HG03521 (cell line): ENCODE measurements at regions not wholly inside any gene's neighbourhood (a gene's known extent, or its start where the extent isn't known, plus 50 kb on each side); places are given as distances from the start of the nearest gene placed in this dataset.
"Not testable (repeated sequence)": the region's sequence is repeated elsewhere in the genome, so short reads cannot be mapped to it uniquely, and the experiment has no call there.

Source experiments
- ATAC-seq: cut with Tn5 transposase; IDR thresholded peaks from one replicate; pipeline ENCODE4 v1.9.1; 2021; ENCODE audit warnings: mild to moderate bottlenecking, moderate library complexity; ENCODE audit not compliant: unreplicated experiment

DNA sequence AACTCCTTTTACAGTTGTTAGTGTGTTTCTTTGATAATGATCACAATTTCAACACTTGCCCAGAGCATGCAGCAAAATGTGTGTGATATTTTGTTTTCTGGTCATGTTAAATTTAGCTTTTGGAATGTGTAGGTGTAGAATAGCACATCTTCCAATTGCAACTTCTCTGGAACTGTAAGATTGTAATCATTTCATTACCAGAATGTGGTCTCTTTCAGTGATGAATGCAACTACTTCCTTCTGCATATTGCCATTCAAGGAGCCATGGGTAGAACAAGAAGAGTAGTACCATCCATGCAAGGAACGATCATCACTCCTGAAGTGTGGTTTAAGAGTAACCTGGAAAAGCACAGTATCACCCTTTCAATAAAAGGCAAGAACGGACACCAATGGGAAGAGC lies 548.8 kb upstream of the ZNF804A start:
- no peak for ATAC-seq

GRCh38 chr2:184053326-184053725 lies 545.0 kb upstream of the ZNF804A start:
- no peak for ATAC-seq

GRCh38 chr2:184054419-184054818 lies 543.9 kb upstream of the ZNF804A start:
- not testable (repeated sequence) for ATAC-seq

GRCh38 chr2:184057910-184058309 lies 540.4 kb upstream of the ZNF804A start:
- ATAC-seq, result no peak

- not testable (repeated sequence) for ATAC-seq
These were observed 538.1 kb upstream of the ZNF804A start for GRCh38 chr2:184060268-184060667.

- ATAC-seq, result no peak
These were observed 530.8 kb upstream of the ZNF804A start for GRCh38 chr2:184067502-184067901.

DNA sequence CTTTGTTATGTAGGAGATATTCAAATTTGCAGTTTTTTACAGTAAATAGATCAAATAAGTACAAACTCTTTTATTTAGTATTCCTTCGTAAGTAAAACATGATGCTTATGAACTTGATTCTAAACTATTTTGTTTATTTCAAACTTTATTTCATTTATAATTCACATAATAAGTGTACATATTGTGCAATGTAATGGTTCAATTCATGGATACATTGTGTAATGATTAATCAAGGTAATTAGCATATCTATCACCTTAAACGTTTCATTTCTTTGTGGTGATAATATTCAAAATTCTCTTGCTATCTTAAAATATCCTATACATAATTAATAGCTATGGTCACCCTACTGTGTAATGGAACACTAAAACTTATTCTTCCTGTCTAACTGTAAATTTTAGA lies 525.9 kb upstream of the ZNF804A start:
- no peak for ATAC-seq

DNA sequence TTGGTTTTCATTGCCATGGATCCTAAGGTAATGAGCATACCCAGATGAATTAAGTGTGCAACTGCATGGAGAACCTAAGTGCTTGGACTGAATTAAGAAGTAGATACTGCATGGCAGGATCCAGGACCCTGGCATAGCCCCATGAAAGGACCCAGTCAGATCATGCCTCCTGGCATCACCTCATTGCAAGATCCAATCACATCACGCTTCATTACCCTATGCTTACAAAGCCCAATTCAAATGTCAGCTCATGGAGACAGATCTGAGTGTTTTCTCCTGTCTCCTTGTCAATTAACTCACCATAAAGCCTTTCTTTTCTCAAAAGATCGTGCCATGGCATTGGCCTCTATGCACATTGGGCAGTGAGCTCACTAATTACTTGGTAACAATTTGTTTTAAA lies 519.8 kb upstream of the ZNF804A start:
- no peak for ATAC-seq

GRCh38 chr2:184091456-184091855 lies 506.9 kb upstream of the ZNF804A start:
- ATAC-seq, result no peak

DNA sequence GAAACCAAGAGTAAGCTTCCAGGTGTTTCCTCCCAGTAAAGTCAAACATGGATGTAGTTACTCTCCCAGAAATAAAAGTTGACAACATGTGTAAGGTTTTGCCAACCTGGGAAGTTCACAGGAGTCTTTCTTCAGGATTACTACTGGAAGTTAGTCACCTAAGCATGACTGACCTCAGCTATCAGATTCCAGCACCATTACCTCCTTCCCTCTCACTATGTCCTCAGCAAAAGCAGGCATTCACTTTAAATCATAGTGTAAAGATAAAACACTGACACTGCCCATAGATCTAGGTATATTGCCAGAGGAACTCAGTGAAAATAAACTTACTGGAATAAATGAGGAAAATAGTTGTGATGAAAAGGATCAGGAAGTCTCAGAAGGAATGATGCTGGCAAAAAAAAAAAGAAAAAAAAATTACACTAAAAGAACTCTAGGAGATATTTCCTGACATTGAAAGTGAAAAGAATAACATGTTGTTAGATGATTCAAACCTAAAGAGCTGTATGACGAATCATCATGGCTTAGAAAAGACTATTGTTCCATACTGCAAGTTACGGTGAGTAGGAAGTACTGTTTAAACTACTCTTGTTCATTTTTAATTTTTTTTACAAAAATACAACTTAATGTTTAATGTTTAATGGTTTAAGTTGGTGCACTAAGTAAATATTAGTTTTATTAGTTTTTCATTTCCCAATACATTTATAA lies 484.5 kb upstream of the ZNF804A start:
- no peak for ATAC-seq

DNA sequence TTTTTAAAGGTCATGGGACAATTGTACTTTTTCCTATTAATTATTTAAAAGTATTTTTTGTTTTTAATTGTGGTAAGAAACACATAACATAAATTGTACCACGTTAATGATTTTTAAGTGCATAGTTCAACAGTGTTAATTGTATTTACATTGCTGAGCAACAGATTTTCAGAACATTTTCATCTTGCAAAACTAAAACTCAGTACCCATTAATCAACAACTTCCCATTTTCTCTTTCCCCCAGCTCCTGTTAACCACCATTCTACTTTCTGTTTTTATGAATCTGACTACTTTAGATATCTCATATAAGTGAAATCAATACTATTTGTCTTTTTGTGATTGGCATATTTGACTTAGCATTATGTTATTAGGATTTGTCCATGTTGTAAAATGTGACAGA lies 483.9 kb upstream of the ZNF804A start:
- no peak for ATAC-seq

DNA sequence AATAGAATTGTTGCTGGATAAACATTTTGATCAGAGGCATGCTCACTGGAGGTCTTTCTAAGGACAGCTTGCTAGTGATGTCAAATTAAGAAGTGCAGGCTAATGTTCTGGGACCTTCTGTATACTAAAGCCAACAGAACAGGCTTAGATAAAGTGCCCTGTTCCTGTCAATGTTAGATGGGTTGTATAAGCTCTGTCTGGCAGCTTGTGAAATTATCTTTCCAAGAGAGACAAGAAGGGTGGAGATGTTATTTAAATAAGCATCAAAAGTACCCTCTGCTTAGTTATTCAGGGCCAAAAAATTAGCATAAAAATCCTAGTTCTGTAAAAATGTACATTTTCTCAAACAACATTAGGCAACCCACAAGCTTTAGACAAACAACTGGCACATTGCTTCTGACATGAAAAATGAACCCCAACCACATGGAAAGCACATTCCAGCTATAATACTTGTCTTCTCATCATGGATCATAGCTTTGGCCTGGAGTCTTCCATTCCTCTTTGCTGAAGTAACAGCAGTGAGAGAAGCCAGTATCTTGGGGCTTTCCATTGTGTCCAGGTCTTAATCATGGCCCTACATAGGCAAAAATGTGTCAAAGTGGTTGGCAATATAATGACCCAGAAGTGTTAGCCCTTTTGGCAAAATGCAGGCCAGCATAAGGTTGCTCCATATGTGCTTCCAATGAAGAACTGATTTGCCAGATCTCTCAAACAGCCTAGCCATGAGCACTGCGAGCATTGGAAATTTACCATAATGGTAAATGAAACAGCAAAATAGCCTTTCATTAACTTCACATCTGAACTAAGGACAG lies 478.1 kb upstream of the ZNF804A start:
- no peak for ATAC-seq

DNA sequence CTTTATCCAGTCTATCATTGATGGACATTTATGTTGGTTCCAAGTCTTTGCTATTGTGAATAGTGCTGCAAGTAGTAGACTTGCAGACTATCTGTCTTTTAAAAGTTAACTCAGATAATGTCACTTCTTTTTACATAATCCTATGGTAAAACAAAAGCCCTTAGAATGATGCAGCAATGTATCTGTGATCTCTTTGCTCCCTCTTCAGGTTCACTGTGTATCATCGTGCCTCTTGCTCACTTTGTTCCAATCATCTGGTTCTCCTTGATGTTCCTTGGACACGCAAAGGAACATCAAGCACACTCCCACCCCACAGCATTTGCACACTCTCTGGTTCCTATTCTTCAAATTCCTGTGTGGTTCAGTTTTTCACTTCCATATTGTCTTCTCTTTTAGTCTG lies 472.5 kb upstream of the ZNF804A start:
- ATAC-seq, result no peak

DNA sequence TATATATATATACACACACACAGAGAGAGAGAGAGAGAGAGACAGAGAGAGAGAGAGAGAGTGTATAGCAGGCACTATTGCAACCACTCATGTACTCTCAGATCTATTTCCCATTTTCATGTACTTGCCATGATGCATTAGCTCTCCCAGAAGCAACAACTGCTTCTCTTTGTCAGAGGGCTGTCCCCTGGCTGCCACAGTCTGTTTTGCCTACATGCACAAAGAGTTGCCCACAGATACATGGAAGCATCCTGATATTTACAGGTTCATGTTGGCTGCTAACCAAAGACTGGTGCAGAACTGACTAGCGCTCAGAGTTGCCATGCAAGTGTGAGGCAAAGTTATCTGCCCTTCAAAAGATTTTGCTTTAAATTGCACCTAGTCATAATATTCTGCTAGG lies 469.3 kb upstream of the ZNF804A start:
- ATAC-seq, result no peak

DNA sequence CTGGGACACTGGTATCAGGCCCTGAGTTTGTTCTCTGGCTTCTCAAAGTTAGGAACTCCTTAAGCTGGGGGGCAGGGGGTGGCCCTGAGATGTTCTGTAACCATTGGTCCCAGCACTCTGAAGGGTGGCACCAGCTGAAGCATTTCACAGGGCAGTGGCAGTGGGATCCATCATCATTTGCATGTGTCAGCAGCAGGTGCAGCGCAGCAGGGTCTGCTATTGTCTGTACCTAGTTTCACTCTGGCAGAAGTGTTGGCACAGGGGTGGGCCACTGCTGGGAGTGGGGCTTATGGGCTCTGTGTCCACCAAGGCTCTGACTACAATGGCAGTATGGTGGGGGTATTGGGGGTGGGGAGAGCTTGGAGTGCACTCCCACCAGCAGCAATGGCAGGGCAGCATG lies 460.4 kb upstream of the ZNF804A start:
- ATAC-seq, result no peak

DNA sequence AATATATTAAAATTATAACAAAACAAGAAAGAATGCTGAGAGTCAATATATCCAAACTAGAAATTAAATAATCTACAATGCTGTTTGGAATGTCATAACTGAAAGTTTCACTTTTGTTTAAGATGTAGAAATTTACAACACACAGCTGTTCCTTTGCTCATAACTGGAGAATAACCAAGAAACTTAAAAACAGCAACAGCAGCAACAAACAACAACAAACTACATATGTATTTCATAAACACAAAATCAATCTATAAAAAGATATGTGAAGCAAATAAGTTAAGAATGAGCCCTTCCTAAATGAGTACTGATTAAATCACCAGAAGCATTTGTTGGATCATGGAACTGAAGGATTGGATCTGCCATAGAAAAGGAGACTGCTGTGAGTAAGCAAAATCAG lies 456.5 kb upstream of the ZNF804A start:
- no peak for ATAC-seq

- no peak for ATAC-seq
These were observed 443.9 kb upstream of the ZNF804A start for GRCh38 chr2:184154438-184154837.

GRCh38 chr2:184155791-184156190 lies 442.5 kb upstream of the ZNF804A start:
- ATAC-seq, result no peak

DNA sequence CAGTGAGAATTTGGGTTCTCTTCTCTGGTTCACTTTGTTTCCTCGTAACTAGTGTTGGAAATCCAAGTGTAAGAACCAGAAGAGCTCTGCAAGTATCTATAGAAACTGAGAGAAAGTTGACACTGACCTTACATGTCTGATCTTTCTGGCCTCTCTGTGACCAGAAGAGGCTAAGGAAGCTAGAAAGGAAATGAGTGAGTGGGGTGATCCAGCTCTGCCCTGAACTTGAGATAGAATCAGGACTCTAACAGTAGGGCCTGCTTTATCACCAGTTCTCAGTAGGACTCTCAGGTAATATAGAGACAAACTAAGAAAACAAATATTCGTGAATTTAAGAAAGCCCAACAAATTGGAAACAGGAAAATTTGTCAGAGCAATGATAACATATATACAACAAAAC lies 441.2 kb upstream of the ZNF804A start:
- ATAC-seq, result no peak

DNA sequence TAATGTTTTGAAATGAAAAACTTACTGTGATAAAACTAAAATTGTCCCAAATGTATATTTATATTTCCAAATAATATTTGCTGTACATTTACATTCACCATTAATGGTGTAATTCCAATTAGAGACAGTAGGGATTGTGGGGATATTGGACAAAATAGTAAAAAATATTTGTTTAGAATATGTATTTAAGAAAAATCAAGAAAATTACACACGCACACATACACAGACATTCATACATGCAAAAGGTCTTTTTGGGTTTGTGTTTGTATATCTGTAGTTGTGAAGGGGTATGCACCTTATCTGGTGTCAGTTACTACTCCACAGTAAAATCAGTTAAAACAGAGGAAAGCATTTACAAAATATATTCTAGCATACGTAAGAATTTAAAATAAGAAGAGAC lies 435.9 kb upstream of the ZNF804A start:
- ATAC-seq, result no peak

DNA sequence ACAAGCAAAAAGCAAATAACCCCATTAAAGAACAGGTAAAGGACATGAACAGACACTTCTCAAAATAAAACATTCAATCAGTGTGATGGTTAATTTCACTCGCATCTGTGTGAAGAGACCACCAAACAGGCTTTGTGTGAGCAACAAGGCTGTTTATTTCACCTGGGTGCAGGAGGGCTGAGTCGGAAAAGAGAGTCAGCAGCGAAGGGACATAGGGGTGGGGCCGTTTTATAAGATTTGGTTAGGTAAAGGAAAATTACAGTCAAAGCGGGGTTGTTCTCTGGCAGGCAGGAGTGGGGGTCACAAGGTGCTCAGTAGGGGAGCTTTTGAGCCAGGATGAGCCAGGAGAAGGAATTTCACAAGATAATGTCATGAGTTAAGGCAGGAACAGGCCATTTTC lies 429.5 kb upstream of the ZNF804A start:
- not testable (repeated sequence) for ATAC-seq

- no peak for ATAC-seq
These were observed 429.0 kb upstream of the ZNF804A start for GRCh38 chr2:184169366-184169765.
